ENCODE measurements at regions not wholly inside any gene's neighbourhood (a gene's known extent, or its start where the extent isn't known, plus 50 kb on each side); places are given as distances from the start of the nearest gene placed in this dataset.
A peak's percentile ranks its signal among the peaks of the same experiment; 100 is the strongest.

DNA sequence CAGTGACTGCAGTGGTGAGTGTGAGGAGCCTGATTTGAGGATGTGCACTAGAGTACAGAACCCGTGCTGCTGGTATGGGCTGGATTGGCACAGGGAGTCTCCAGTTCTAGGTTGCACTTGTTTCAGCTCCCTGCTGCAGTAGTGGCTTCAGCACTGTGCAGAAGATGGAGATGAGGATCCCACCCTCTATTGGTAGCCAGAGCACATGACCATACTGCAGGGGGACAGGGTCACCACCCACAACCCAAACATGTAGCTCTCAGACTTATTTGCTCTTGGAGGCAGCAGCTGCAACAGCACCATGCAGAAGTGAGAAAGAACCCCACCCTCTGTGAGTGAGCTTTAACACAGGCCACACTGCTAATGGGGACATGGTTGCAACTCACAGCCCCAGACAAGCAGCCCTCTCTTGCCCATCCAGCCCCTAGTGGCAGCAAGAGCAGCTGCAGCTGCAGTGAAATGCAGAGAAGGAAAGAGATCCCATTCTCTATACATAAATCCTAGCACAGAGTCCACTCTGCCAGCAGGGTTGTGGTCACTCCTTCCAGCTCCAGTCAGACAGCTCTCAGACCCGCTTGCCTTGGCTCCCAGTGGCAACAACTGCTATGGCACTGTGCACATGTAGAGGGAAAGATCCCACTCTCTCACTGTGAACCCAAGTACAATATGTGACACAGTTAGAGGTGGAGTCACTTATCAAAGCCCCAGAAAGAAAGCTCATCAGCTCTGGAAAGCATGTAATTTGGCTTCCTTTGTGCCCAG lies 51.4 kb upstream of the SCIN start:
- no peaks in the 10 kb centered on the region for H4K20me1 ChIP-seq (replicated peaks; ENCODE audit: control insufficient read depth, extremely low read depth, insufficient read depth, low read length)
- H3K4me2 ChIP-seq (ENCODE audit: insufficient read depth, low read length): no peak overlapping the region
- POLR2A ChIA-PET: no interaction called here
- no peak overlapping the region for H3K4me3 ChIP-seq (replicated peaks in 1 of 3; ENCODE audit: insufficient read depth in 1 of 3, low read depth in 1 of 3, low read length in 3 of 3)
- intact Hi-C loops (cut with micrococcal nuclease): no loop called here
- no peak overlapping the region for H3K27ac ChIP-seq (ENCODE audit: insufficient read depth, low read depth, low read length)
- CTCF ChIA-PET: interaction anchor here (0.6 to 2.0 kb wide), 11 partner anchors 9 to 625 kb away, joined by 3 to 6 read pairs (median 4); a partner anchor contains a TSS
- H3K36me3 ChIP-seq (ENCODE audit: control insufficient read depth in 2 of 2, extremely low read depth in 1 of 2, insufficient read depth in 2 of 2, low read length in 2 of 2): no peaks in the 10 kb centered on the region
- no peak overlapping the region for H2AFZ ChIP-seq (ENCODE audit: low read depth, low read length)
- no peaks in the 10 kb centered on the region for H3K79me2 ChIP-seq (ENCODE audit: control insufficient read depth, insufficient read depth, low read length)
- peaks cover 2 to 24% of the 10 kb centered on the region in 2 experiments for H3K27me3 ChIP-seq (ENCODE audit: control insufficient read depth in 2 of 2, insufficient read depth in 2 of 2, low read length in 2 of 2)
- no TSS peak for BruUV-seq (replicated peaks)
- TF ChIP-seq EZH2 (IDR thresholded peaks at IDR 0.05; ENCODE audit: borderline replicate concordance, low read depth, low read length, severe bottlenecking): no peak
- no peak for TF ChIP-seq GATA2 (IDR thresholded peaks at IDR 0.05; ENCODE audit: insufficient read depth, insufficient read length, low read depth, low read length)
- TF ChIP-seq, protein P1, sequence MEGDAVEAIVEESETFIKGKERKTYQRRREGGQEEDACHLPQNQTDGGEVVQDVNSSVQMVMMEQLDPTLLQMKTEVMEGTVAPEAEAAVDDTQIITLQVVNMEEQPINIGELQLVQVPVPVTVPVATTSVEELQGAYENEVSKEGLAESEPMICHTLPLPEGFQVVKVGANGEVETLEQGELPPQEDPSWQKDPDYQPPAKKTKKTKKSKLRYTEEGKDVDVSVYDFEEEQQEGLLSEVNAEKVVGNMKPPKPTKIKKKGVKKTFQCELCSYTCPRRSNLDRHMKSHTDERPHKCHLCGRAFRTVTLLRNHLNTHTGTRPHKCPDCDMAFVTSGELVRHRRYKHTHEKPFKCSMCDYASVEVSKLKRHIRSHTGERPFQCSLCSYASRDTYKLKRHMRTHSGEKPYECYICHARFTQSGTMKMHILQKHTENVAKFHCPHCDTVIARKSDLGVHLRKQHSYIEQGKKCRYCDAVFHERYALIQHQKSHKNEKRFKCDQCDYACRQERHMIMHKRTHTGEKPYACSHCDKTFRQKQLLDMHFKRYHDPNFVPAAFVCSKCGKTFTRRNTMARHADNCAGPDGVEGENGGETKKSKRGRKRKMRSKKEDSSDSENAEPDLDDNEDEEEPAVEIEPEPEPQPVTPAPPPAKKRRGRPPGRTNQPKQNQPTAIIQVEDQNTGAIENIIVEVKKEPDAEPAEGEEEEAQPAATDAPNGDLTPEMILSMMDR (IDR thresholded peaks at IDR 0.05; ENCODE audit: extremely low read depth in 1 of 2, insufficient read depth in 1 of 2, low read depth in 1 of 2, low read length in 2 of 2): peak; percentile 60 to 62
- no peak for TF ChIP-seq POLR2AphosphoS5 (IDR thresholded peaks at IDR 0.05; ENCODE audit: insufficient read depth, low read depth, low read length)
- TF ChIP-seq, protein P2, sequence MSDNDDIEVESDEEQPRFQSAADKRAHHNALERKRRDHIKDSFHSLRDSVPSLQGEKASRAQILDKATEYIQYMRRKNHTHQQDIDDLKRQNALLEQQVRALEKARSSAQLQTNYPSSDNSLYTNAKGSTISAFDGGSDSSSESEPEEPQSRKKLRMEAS (IDR thresholded peaks at IDR 0.05; ENCODE audit: insufficient read depth, insufficient read length): no peak
- no peak for TF ChIP-seq MYC (IDR thresholded peaks at IDR 0.05; ENCODE audit: low read depth, low read length)
- no peak for TF ChIP-seq FOS (IDR thresholded peaks at IDR 0.05; ENCODE audit: borderline replicate concordance, insufficient read depth, low read length)
- TF ChIP-seq JUN (IDR thresholded peaks at IDR 0.05; ENCODE audit: borderline replicate concordance, insufficient read depth, insufficient read length, low read depth): no peak
- dilution Hi-C loops (cut with MboI; ENCODE audit: extremely low pct_ligation_motif_present, low sequenced_read_pairs): no loop called here
- H3K9me3 ChIP-seq (replicated peaks; ENCODE audit: control insufficient read depth, insufficient read depth, low read length): no peaks in the 10 kb centered on the region
- H3K9me1 ChIP-seq (replicated peaks; ENCODE audit: control insufficient read depth, extremely low read depth, insufficient read depth, low read length): no peaks in the 10 kb centered on the region
- DNase-seq (ENCODE audit: low read depth, low spot score) (peak; percentile 5), FAIRE-seq (peak; percentile 8)
- H3K9ac ChIP-seq (replicated peaks; ENCODE audit: extremely low read depth, insufficient read depth, low read length): no peak overlapping the region
- H3K4me1 ChIP-seq (ENCODE audit: control insufficient read depth, extremely low read depth, insufficient read depth, low read length): no peaks in the 10 kb centered on the region
